HG03520 (cell line): ENCODE measurements at regions not wholly inside any gene's neighbourhood (a gene's known extent, or its start where the extent isn't known, plus 50 kb on each side); places are given as distances from the start of the nearest gene placed in this dataset.
"Not testable (repeated sequence)": the region's sequence is repeated elsewhere in the genome, so short reads cannot be mapped to it uniquely, and the experiment has no call there.

Experiments used
- ATAC-seq: cut with Tn5 transposase; IDR thresholded peaks from one replicate; pipeline ENCODE4 v1.9.1; 2021; ENCODE audit warnings: mild to moderate bottlenecking, moderate library complexity; ENCODE audit not compliant: unreplicated experiment

DNA sequence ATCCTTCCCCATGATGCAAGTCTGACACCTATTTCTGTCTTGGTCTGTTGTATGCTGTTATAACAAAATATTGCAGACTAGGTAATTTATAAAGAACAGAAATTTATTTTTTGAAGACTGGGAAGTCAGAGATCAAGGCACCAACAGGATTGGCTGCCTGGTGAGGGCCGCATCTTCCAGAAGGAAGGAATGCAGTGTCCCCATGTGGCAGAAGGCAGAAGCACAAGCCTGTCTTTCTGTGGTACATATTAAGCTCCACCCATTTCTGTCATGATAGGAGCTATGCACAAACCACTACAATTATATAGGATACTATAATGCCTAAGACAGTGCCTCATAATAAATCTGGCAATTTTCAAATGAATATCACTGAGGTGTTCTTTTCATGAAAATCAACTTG is 502.3 kb upstream of the DIAPH2 start:
- peak; percentile 58 for ATAC-seq

DNA sequence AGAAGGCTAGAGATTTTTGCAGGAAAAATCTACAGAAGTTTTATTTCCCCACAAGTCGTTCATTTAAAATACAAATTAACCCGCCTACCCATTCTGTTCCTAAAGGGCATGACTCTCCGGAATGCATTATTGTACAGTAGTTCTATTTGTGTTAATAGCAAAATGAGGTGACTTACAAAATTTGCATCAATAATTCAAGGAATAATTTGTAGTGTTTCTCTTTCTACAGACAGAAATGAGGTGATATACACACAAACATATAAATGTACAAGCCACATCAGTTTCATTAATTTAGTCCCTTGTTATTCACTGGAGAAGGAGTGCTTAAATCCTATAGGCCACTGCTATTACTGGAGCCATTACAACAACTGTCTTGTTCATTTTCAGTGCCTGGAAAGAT is 501.3 kb upstream of the DIAPH2 start:
- ATAC-seq: no peak

DNA sequence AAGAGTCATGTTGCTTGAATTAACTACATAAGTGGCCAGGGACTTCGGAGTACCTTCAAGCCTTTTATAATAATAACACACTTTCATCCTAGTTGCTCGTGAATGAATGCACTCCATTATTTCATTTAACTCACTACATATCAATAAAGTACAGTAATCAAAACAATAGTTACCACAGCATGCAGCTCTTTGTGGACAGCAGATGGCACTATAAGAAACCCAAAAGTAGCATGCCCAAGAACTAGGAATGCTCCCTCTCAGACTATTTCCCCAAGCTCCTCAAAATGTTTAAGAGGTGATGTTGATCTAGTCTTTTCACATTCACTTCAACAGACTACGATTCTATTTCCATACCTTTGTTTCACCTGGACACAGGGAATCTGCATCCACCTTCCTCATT is 500.8 kb upstream of the DIAPH2 start:
- ATAC-seq: no peak

DNA sequence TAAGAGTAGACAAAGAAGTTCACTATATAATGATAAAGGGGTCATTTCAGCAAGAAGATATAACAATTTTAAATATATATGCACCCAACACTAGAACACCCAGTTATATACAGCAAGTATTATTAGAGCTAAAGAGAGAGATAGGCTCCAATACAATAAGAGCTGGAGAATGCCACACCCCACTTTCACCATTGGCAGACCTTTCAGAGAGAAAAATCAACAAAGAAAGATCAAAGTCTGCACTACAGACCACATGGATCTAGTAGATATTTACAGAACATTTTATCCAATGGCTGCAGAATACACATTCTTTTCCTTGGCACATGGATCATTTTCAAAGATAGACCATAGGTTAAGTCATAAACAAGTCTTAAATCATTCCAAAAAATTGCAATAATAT is 479.7 kb upstream of the DIAPH2 start:
- no peak for ATAC-seq

DNA sequence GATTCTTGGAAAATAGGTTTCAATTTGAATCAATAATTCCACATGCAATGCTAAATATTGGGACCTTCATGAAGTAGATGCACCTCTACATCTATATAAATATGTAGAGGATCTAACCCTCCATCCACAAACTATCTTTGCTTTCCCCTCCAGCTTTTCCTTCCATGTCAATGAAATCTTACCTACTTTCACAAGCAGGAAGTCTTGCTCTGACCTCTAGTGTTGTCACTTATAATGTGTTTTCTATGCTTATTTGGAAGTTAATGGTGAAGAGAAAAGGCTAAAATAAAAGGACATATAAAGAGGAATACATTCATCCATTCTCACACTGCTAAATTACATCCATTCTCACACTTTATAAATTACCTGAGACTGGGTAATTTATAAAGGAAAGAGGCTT is 472.7 kb upstream of the DIAPH2 start:
- ATAC-seq: no peak

DNA sequence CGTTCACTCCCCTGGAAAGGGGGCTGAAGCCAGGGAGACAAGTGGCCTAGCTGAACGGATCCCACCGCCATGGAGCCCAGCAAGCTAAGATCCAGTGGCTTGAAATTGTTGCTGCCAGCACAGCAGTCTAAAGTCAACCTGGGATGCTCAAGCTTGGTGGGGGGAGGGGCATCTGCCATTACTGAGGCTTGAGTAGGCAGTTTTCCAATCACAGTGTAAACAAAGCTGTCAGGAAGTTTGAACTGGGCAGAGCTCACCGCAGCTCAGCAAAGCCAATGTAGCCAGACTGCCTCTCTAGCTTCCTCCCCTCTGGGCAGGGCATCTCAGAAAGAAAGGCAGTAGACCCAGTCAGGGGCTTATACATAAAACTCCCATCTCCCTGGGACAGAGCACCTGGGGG is 470.0 kb upstream of the DIAPH2 start:
- ATAC-seq: not testable (repeated sequence)

DNA sequence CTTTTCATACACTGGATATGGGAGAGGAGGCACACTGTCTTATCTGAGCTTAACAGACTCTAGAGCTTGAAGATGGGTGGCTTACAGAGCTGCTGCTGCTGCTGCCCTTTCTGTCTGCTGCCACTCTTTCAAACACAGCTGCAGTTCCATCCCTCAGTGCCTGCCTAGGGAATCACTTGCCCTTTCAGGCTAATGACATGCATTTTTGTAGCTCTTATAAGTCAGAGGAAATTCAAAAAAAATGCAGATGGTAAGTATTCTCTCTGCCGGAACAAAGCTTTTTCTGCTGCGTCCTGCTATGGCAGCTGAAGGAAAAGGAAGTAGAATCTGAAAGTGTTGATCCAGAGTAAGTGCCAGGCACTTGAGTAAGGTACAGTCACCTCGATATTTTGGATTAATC is 460.4 kb upstream of the DIAPH2 start:
- no peak for ATAC-seq

DNA sequence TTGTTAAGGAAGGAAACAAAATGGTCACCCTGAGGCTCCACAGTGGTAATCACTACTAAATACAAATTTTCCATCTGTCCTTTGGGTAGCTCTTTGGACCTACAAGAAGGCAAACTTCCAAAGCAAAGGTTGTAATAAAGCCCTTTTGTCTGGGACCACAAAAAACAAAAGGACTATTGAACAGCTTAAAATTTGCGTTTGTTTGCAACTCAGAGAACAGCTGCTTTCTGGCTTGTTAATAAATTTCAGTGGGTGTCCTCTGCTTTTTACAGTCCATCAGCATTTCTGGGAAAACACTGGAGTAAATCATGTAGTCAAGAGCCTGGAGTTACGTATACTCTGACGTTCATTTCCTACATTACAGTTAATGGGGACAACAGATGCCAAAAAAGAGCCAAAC is 439.7 kb upstream of the DIAPH2 start:
- ATAC-seq: no peak

DNA sequence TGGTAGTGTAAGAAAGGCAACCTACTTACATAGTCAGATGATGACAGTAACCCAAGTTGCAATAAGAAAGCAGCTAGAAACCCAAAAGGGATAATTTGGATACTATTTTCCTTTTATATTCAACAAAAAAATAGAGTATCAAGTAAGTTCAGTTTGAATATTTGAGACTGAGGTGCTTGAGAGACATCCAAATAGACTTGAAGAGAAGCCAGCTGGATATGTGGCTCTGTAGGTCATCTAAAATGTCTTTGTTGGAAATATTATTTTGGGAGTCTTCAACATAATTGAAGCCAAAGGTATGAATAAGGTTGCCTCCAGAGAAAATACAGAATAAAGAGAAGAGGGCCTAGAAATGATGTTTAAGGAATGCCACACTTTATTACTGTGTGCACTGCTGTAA is 438.2 kb upstream of the DIAPH2 start:
- ATAC-seq: no peak
